ENCODE measurements at regions not wholly inside any gene's neighbourhood (a gene's known extent, or its start where the extent isn't known, plus 50 kb on each side); places are given as distances from the start of the nearest gene placed in this dataset.

DNA sequence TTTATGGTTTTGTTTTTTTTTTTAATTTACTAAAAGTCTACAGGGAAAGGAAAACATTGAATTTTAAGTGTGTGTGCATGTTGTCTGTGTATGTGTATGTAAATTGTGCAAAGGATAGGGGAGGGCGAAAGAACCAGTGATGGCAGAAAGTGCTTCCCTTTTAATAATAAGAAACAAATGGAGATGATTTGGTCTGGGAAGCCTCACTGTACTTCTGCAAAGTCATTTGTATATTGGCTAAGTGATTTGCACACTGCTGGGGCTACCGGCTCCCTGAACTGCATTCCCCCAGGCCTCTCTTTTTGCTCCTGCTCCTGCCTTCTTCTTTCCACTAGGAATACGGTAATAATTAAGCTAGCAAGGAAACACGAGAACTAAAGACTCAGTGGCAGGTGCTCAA lies 101.2 kb downstream of the CD47 start:
- TF ChIP-seq, protein P1, sequence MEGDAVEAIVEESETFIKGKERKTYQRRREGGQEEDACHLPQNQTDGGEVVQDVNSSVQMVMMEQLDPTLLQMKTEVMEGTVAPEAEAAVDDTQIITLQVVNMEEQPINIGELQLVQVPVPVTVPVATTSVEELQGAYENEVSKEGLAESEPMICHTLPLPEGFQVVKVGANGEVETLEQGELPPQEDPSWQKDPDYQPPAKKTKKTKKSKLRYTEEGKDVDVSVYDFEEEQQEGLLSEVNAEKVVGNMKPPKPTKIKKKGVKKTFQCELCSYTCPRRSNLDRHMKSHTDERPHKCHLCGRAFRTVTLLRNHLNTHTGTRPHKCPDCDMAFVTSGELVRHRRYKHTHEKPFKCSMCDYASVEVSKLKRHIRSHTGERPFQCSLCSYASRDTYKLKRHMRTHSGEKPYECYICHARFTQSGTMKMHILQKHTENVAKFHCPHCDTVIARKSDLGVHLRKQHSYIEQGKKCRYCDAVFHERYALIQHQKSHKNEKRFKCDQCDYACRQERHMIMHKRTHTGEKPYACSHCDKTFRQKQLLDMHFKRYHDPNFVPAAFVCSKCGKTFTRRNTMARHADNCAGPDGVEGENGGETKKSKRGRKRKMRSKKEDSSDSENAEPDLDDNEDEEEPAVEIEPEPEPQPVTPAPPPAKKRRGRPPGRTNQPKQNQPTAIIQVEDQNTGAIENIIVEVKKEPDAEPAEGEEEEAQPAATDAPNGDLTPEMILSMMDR (conservative IDR thresholded peaks at IDR 0.05; ENCODE audit: low read depth, low read length), result no peak
- TF ChIP-seq EZH2phosphoT487 (IDR thresholded peaks at IDR 0.05; ENCODE audit: borderline replicate concordance, low read length), result no peak

All from PC-3 (cell line).